IPS DF 6.9 (cell line): ENCODE measurements at regions not wholly inside any gene's neighbourhood (a gene's known extent, or its start where the extent isn't known, plus 50 kb on each side); places are given as distances from the start of the nearest gene placed in this dataset.
"Not testable (repeated sequence)": the region's sequence is repeated elsewhere in the genome, so short reads cannot be mapped to it uniquely, and the experiment has no call there.

ENCODE experiments used
- DNase-seq: peaks from one replicate; pipeline ENCODE4 v3.0.0-alpha.2; 2013; ENCODE audit warnings: low read depth, low spot score
- H3K27ac ChIP-seq: one replicate; pipeline ENCODE4 v1.5.1; 2013; ENCODE audit warnings: low read length, control low read depth
- H3K27me3 ChIP-seq: 2 replicates; pipeline ENCODE4 v1.6.1; 2013; ENCODE audit warnings: mild to moderate bottlenecking, low read length; ENCODE audit not compliant: control insufficient read depth, insufficient read depth
- H3K36me3 ChIP-seq: 2 replicates; pipeline ENCODE4 v1.6.1; 2013; ENCODE audit warnings: low read length; ENCODE audit not compliant: control insufficient read depth, insufficient read depth
- H3K4me1 ChIP-seq: 2 replicates; pipeline ENCODE4 v1.6.1; 2013; ENCODE audit warnings: low read length; ENCODE audit not compliant: control insufficient read depth, insufficient read depth
- H3K4me3 ChIP-seq: 2 replicates; pipeline ENCODE4 v1.5.1; 2013; ENCODE audit warnings: mild to moderate bottlenecking, low read length
- H3K9me3 ChIP-seq: 2 replicates; pipeline ENCODE4 v1.6.1; 2013; ENCODE audit warnings: low read length, inconsistent platforms; ENCODE audit not compliant: control insufficient read depth, insufficient read depth
- WGBS: extraction: QIAGEN DNeasy Blood & Tissue Kit; methylation state at CpG from one replicate; pipeline ENCODE4 v1.1.7; 2013; ENCODE audit warnings: mixed read lengths, missing lambda C conversion rate; ENCODE audit not compliant: insufficient read length, insufficient coverage; 5-methylcytosine and 5-hydroxymethylcytosine counted together

DNA sequence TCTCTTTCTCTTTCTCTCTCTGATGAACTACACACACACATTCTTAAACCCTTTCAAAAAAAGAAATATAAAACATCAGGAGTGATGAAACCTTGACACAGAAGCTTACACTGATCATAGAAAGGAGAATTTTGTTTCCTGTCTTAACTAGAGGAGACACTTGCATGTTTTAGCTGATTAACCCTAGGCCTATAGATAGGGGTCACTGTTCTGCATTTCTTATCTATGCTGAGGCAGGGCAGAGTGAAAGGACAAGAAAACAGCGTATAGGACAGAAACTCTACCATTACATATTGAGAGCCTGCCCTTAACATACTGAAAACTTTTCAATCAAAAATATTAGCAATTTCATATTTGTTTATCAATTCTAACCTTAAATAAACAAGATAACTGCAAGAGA lies 680.6 kb upstream of the MBL2 start:
- Histone ChIP-seq H3K27ac (no peak overlapping the region), H3K9me3 (no peaks in the 10 kb centered on the region), H3K27me3 (no peaks in the 10 kb centered on the region), H3K36me3 (no peaks in the 10 kb centered on the region), H3K4me1 (peaks cover 1% of the 10 kb centered on the region; the same call in 1 of the 2 replicates), H3K4me3 (no peak overlapping the region)
- DNase-seq, result no peak
- WGBS, result no CpG with 5 or more reads among the region's 1 CpG

DNA sequence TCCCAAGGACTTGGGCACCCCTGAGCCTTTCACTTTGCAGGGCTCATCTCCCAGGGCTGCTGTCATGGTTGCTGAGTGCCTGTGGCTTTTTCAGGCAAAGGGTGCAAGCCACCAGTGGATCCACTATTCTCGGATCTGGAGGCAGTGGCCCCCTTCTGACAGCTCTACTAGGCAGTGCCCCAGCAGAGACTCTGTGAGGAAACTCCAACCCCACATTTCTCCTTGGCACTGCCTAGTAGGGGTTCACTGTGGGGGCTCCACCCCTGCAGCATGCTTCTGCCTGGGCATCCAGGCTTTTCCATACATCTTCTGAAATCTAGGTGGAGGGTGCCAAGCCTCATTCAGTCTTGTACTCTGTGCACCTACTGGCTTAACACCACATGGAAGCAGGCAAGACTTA lies 675.0 kb upstream of the MBL2 start:
- DNase-seq, result no peak
- no peak overlapping the region for H3K4me3 ChIP-seq
- H3K27me3 ChIP-seq, result no peaks in the 10 kb centered on the region
- no peaks in the 10 kb centered on the region for H3K4me1 ChIP-seq
- peaks cover 4% of the 10 kb centered on the region for H3K9me3 ChIP-seq
- no peak overlapping the region for H3K27ac ChIP-seq
- no CpG with 5 or more reads among the region's 1 CpG for WGBS
- peaks cover 4% of the 10 kb centered on the region; the same call in 1 of the 2 replicates for H3K36me3 ChIP-seq

DNA sequence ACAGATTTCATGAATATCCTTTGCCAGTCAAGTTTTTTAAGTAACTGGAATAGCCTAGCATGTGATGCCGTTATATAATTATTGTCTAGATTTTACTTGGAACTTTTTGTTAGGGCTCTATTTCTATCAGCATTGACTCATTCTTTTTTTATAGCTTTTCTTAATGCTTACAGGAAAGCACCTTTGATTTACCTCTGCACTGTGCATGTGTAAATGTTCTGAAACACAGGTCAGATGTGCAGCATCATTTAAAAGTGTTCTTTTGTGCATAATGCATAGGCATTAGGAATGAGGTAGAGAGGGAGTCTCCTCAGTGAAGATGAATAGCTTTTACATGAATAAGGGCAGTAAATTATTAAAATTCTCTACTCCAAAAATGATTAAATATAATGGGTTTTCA lies 669.3 kb upstream of the MBL2 start:
- WGBS, result no CpG with 5 or more reads among the region's 1 CpG
- H3K27me3 ChIP-seq, result no peaks in the 10 kb centered on the region

DNA sequence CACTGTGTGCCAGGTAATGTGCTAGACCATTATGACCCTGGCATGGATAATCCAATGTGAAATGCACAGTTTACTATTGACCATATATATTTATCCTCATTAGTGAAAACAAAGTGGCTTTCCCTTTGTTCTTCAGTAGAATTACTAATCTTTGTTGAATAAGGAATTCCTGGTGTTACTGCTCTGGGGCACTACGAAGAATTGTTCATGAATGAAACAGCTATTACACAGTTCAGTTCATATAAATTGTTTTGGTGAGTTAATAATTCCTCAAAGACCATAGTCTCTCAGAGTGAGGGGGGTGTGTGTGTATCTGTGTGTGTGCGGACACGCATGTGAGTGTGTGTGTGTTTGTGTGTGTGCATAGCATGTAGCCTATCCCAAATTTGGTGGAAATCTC lies 668.0 kb upstream of the MBL2 start:
- Histone ChIP-seq H3K4me3 (no peak overlapping the region), H3K36me3 (no peaks in the 10 kb centered on the region), H3K9me3 (no peaks in the 10 kb centered on the region), H3K27me3 (no peaks in the 10 kb centered on the region), H3K27ac (no peak overlapping the region), H3K4me1 (no peaks in the 10 kb centered on the region)
- WGBS, result no CpG with 5 or more reads among the region's 3 CpGs
- no peak for DNase-seq

More for the DNA sequence above, 669.3 kb upstream of the MBL2 start:
- no peaks in the 10 kb centered on the region for H3K9me3 ChIP-seq
- no peak overlapping the region for H3K4me3 ChIP-seq
- H3K36me3 ChIP-seq, result no peaks in the 10 kb centered on the region; the same call in 1 of the 2 replicates
- no peaks in the 10 kb centered on the region for H3K4me1 ChIP-seq
- no peak overlapping the region for H3K27ac ChIP-seq
- no peak for DNase-seq

DNA sequence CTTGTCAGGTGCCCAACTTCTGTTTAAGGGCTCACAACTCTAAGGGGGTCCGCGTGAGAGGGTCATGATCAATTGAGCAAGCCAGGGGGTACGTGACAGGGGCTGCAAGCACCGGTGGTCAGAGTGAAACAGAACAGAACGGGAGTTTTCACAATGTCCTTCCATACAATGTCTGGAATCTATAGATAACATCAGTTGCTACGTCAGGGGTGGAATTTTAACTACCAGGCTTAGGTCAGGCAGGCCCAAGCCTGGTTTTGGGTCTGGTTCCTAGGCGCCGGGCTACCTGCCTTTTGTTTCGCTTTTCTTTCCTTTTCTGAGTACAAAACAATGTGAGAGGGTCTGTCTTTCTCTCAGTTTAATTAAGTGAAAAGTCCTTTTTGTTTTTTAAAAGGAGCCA lies 666.5 kb upstream of the MBL2 start:
- H3K36me3 ChIP-seq, H3K27me3 ChIP-seq, H3K9me3 ChIP-seq, H3K4me3 ChIP-seq, H3K27ac ChIP-seq, DNase-seq, H3K4me1 ChIP-seq: not testable (repeated sequence)
- no CpG with 5 or more reads among the region's 9 CpGs for WGBS

DNA sequence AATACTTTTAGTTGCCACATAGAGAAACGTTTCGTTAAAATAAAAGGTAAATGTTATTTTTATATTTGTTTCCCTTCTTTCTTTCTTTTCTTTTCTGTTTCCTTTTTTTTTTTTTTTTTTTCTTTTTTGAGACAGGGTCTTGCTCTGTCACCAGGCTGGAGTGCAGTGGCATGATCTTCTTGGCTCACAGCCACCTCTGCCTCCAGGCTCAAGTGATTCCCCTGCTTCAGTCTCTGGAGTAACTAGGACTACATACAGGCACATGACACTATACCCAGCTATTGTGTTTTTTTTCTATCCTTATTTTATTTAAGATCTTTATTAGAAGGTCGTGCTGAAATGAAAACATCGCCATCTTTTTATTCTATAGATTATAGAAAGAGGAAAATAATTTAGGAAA lies 661.8 kb upstream of the MBL2 start:
- WGBS, result no CpG with 5 or more reads among the region's 4 CpGs
- no peak for DNase-seq
- H3K36me3 ChIP-seq, result no peaks in the 10 kb centered on the region

DNA sequence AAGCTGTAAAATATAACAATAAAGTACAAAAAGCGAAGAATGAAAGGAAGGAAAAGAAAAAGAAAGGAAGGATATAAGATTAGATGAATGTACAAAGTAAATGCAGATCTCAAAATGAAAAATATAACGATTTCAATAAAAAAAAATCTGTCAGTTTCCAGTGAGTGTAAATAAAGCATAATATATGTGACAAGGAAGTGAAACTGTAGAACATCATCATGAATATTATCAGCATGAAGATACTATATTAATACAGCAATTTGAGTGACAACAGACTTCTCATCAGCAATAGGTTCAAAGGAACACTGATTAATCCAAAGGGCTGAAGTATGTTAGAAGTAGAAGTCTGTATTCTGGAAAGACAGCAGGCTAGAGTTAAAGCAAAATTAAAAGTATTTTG lies 659.5 kb upstream of the MBL2 start:
- Histone ChIP-seq H3K36me3 (no peaks in the 10 kb centered on the region), H3K27ac (no peak overlapping the region), H3K4me1 (no peaks in the 10 kb centered on the region), H3K9me3 (no peaks in the 10 kb centered on the region), H3K4me3 (no peak overlapping the region), H3K27me3 (no peaks in the 10 kb centered on the region)
- no peak for DNase-seq
- WGBS, result 100% methylated on average over 2 of the region's 2 CpGs

More for the DNA sequence above, 661.8 kb upstream of the MBL2 start:
- Histone ChIP-seq H3K4me3 (no peak overlapping the region), H3K9me3 (no peaks in the 10 kb centered on the region), H3K27me3 (no peaks in the 10 kb centered on the region), H3K4me1 (no peaks in the 10 kb centered on the region), H3K27ac (no peak overlapping the region)

DNA sequence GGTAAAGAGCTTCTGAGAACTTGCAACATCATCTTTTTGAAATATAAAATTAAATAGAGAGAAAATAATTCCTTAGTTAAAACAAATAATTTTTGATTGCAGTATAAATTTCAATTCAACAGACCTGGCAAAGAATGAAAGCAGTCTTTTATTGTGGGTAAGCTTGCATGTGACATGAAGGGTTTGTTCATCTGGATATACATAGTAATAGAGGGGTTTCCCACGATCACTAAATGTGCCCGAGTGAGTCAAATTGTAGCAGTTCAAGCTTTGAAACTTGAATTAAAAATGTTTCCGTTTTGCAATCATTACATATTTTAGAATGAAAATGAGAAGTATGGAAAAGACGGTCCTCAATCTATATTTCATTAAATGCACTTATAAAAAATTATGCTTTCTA lies 658.4 kb upstream of the MBL2 start:
- no peaks in the 10 kb centered on the region for H3K36me3 ChIP-seq
- H3K9me3 ChIP-seq, result no peaks in the 10 kb centered on the region
- no peak overlapping the region for H3K4me3 ChIP-seq
- no peak overlapping the region for H3K27ac ChIP-seq
- no peaks in the 10 kb centered on the region for H3K27me3 ChIP-seq
- no peak for DNase-seq
- no CpG with 5 or more reads among the region's 4 CpGs for WGBS
- H3K4me1 ChIP-seq, result no peaks in the 10 kb centered on the region

DNA sequence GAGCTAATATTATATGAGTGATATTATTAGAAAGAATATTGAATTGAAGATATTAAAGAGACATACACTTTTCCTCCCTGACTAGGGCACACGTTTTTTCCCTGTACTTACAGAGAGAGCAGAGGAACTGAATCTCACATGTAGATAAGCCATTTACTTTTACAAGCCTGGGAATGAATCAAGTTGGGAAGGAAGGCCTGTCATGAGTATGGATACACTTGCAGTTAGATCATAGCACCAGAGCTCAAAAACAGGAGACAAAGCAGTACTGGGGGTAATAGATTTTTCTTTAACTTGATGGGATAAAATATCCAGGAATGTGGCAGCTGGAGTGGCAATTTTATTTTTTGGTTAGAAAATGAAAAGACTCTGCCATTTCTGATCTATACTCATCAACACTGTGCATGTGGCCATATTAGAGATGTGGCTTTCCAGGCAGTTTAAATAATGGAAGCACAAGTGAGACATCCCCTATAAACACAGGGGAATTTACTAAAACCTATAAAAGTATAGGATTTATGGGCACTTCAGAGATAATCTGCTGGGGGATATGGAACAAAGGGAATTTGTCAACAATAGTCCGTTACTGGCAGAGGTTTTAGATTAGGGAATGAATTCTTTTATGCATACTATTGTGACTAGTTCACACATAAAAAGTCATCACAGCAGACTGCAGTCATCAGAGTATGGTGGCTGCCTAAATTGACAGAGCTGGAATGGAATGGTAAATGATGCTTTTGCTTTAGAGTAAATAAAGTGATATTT lies 657.7 kb upstream of the MBL2 start:
- Histone ChIP-seq H3K36me3 (no peaks in the 10 kb centered on the region), H3K27ac (no peak overlapping the region), H3K9me3 (no peaks in the 10 kb centered on the region), H3K27me3 (no peaks in the 10 kb centered on the region), H3K4me3 (no peak overlapping the region), H3K4me1 (no peaks in the 10 kb centered on the region)
- DNase-seq, result no peak
- WGBS, result no CpG with 5 or more reads among the region's 2 CpGs

DNA sequence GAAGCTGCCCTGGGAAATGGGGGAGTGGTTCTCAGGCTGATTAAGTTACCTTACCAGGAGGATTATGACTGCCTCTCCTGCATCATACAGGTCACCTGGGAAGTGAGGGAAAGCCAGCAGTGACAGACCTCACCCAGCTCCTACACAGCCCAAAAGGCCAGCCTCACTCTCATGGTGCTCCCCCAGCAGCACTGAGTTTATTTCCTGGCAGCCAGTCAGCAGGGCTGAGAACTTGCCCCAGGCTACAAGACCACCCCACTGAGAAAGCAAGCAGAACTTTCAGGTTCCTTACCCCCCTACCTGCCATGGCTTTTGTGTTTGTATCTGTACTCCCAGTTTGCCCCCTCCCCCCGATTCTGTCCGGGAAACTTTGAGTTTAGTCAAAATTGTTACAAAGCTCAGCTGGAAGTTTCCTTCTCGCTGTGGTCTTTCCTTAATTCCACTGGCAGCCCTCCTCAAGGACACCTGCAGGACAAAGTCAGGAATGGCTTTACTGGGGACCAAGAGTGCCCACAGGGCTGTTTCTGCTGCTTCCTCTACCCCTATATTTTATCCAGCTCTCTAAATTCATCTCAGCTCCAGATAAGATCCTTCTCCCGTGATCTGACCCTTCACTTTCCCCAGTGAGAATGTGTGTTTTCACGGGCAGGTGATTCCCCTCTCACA lies 649.8 kb upstream of the MBL2 start:
- DNase-seq, result no peak
- Histone ChIP-seq H3K27me3 (no peaks in the 10 kb centered on the region), H3K4me3 (no peak overlapping the region), H3K4me1 (no peaks in the 10 kb centered on the region), H3K9me3 (no peaks in the 10 kb centered on the region), H3K36me3 (no peaks in the 10 kb centered on the region), H3K27ac (no peak overlapping the region)
- no CpG with 5 or more reads among the region's 5 CpGs for WGBS

DNA sequence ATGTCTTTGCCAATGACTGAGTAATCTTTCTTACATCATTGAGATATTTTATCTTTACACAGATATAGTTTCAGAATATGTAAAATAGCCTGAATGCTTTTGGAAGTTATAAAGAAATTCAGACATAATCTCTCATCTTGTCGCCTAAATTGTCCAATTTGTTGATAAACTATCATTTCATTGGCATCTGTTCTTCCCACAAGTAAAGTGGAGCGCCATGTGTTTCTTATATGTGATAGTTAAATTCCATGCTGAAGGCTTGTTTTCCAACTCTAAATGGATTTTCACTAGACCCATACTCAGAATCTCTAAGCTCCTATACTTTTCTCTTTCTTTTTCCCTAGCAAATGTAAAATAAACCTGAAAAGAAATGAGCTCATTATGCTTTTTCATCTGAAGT lies 640.1 kb upstream of the MBL2 start:
- Histone ChIP-seq H3K9me3 (no peaks in the 10 kb centered on the region), H3K27ac (no peak overlapping the region), H3K4me3 (no peak overlapping the region), H3K27me3 (no peaks in the 10 kb centered on the region), H3K4me1 (no peaks in the 10 kb centered on the region), H3K36me3 (no peaks in the 10 kb centered on the region)
- no CpG with 5 or more reads among the region's 2 CpGs for WGBS
- DNase-seq, result no peak
